Stimulated activated CD4-positive, alpha-beta T cell treated with anti-CD3 and anti-CD28 coated beads, Interleukin-2, amount 100 ng/mL, for 24 hours (primary cell): ENCODE measurements at regions not wholly inside any gene's neighbourhood (a gene's known extent, or its start where the extent isn't known, plus 50 kb on each side); places are given as distances from the start of the nearest gene placed in this dataset.
"Not testable (repeated sequence)": the region's sequence is repeated elsewhere in the genome, so short reads cannot be mapped to it uniquely, and the experiment has no call there.

ENCODE experiments used
- DNase-seq, 2 donors: peaks; one replicate each; pipeline ENCODE4 v3.0.0-alpha.2; 2020

DNA sequence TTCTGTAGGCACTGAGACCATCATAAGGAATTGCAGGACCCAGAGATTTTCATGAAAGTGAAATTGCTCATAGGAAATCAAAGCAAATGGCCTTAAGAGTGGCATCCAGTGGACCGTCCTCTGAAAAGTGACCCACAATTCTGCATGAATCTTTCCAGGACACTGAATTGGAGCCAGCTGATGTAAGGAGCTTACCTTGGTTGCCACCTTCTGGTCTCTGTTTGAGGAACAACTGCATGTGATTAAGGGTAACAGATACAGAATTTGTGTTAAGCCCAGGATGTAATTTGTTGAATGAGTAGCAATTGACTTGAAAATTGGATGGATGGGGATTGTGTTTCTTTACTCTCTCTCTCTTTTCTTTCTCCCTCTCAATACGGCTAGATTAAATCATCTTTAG lies 49.9 kb upstream of the GAS1 start:
- no peak for DNase-seq

DNA sequence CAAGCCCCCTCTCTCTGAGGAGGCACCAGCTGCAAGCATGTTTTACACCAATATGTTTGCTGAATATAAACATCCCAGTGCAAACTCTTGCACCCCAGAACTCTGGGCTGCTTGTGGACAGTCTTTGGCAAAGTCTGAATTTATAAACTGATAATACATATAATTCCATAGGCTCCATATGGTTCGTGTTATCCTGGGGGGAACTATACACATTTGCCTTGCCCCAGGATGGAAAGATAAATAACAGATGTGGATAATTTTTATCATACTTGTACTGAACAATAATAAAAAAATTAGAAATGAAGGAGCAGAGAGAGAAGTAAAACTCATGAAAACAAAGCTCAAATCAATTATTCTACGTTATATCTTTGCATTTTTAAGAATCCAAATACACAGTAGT lies 50.6 kb upstream of the GAS1 start:
- no peak for DNase-seq

DNA sequence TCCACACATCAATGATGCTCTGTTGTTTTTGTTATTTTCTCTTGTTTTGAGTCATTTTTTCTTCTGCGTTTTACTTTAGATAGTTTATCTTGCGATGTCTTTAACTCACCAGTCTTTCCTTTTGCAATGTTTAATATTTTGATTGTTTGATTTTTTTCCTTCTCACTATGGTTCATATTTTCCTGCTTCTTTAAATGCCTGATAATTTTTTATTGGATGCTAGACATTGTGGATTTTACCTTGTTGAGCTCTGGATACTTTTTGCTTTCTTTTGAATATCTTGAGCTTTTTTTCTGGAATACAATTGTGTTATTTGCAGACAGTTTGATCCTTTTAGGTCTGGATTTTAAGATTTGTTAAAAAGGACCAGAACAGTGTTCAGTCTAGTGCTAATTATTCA lies 55.2 kb upstream of the GAS1 start:
- no peak for DNase-seq

DNA sequence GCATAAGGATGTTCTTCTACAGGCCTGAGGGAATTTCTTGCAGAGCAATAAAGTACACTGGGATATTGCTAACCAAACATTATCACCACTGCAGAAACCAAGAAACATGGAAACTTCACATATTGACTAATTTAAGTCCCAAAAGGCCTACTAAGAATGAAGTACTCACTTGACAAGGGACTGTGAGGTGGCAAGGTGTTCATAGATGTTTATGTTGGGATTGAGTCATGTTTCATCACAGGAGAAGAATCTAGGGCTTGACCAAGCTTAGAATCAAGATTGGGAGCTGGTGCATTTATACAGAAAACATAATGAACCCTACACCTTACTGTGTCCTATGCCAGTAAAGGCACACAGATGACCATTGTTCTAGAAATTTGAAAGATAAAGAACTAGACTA lies 56.7 kb upstream of the GAS1 start:
- no peak for DNase-seq

DNA sequence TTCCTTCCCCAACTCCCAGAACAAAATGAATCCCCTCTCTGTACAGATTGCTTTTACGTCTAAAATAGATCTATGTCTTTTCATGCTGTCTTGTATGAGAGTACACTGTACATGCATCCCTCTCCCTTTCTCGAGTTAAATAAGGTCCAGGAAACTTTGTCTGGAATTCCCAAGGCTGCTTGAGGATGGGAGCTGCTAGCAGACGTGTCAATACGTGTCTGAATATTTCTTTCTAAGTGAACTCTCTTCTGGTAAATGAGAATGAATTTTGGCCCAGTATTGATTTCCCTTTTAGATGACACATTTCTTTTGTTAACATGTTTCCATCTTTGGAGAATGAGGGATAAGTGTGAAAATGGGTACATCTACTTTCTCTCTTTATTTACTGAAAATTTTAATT lies 59.6 kb upstream of the GAS1 start:
- DNase-seq = no peak

DNA sequence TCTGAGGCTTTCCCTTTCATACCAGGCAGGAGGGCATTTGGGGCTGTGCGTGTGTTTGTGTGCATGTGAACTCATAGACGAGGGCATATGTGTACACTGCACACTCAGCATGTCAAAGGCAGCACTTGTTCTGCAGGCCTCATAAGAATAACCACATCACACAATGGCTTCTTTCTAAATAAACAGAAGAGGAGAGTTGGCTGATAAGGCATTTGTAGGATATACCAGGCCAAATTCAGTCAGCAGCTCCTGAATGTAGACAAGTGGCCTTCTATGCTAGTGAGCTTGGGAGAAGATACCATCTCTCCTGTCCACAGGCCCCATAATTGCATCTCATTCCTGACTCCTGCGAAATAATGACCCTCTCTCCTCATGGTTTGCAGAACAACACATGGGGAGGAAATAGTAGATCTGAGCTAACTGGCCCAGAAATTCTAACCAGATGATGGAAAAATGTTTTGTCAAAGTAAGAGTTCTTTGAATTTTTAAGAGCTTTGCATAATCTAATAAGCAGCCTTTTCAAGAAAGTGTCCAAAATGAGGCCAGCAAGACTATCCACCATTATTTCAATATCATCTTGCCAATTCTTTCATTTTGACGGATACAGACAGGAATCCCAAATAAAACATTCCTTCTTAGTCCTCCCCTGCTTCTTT lies 60.5 kb upstream of the GAS1 start:
- DNase-seq = no peak

DNA sequence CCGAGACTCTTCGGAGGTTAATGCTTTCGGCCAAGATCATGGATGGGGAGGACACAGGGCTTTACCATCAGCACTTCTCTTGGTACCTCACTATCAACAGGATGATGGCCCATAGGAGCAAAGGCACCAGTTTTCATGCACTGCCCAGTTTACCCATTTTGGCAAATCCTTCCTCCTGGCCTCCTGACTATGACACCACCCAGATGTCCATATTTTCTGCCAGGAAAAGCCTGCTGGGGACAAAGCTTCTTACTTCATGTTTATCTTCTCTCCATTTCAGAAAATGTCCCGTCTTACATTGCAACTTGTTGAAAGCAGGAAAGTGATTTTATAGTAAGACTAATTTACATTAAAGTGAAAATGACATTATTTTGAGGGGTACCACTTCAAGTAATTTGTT lies 61.4 kb upstream of the GAS1 start:
- DNase-seq = no peak

DNA sequence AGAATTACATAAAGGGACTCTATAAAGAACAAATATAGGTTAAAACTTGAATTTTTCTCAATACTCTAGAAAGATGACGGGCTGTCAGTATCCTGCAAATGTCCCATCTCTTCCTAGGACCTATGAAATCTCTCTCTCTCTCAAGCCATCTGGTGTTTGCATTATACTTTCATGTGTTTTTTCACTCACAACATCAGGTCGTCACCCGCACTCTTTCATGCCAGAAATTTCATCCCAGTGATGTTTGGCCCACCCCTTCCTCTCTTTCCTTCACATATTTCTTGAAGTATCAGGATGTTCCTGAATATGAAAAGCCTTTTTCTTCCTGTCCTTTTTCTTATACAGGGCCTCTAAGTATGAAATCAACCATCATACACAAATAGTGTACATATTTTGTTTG lies 63.3 kb upstream of the GAS1 start:
- no peak for DNase-seq

DNA sequence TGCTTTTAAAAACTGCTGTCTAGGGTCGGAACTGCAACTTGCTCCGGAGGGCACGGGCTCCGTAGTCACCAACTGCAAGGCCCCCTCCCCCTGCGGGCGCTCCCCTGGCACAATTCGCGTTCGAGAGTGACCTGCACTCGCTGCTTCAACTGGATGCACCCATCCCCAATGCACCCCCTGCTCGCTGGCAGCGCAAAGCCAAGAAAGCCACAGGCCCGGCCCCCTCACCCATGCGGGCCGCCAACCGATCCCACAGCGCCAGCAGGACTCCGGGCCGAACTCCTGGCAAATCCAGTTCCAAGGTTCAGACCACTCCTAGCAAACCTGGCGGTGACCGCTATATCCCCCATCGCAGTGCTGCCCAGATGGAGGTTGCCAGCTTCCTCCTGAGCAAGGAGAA lies 64.2 kb upstream of the GAS1 start:
- no peak for DNase-seq

DNA sequence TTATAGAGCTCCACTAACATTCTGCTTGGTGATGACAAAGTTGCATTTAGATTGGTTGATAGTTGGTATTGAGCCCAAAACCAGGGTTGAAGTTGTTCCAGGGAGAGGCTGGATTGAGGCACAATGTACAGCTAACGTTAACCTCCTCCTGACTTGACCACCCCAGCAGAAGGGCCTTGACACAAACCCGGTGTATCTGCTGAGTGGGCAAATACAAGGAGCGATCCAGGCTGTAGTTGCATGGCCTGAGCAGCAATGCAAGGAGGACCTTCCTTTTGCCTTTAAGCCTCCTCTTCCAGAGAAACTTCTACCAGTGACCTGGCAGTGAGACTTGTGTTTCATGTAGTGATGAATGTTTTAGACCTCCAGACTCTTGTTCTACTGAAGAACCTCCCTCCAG lies 66.2 kb upstream of the GAS1 start:
- DNase-seq = no peak

DNA sequence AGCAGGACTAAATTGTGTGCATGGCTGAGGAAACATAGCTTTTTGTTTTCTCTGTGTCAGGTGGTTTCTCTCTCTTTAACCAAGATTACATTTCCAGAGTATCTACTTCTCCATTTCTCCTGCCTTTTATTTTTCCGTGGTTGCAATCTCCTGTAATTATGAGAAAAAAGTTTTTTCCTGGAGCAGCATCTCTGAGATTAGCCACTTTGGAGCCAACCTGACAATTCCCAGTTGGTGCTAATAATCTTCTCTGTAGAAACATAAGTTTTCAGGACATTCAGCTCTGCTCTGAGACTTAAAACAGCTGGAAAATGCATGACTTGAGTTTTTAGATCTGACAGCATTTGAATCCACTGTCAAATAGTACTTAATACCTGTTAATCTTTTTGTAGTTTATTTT lies 67.1 kb upstream of the GAS1 start:
- DNase-seq = no peak

DNA sequence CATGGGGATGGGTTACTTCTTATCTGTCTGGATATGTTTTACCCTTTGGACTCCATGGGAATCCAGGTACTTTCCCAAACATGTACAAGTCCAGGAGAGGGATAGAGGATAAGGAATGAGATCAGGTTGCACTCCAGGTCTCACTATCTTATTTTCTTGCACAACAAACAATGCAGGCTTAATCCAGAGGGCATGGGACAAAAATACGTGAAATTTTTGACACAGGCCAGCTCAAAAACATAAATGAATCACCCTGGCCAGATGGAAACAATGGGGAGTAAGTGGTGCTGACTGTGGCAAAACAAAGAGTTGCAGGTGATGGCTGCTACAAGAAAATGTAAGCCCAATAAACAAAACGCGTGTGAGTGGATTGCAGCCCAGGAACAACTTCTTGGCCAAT lies 69.4 kb upstream of the GAS1 start:
- no peak for DNase-seq

DNA sequence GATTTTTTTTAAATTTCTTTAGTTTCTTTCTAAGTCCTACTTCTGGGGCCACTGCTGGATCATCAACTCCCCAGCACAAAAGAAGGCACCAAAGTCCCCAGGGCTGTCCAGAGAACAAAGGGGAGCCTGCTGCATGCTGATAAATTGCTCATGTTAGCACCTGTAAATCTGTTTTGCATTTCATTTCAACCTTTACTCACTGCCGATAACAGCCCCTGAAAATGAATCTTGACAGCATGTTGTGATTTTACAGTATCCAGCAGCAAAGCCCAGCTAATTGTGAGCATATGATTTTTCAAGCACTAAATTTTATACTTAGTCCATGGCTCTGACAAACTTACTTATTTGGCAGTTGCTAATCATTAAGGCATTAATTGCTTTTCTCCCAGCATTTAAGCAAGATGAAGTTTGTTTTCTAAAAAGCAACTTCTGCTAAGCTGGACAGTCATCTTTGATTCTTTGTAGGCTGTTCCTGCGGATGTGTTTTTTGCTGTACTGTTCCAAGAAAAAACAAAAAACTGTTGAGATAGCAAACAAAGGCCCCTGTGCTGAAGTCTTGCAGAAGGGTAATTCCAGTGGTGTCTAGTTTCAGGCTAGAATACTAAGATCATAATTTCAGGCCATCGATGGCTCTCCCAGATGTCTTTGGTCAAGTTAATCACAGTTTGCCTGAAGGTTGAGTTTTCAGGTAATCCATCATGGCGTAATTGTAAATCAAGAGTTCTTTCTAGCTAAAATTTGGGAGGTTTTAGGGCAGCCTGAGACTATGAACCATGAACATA lies 73.1 kb upstream of the GAS1 start:
- no peak for DNase-seq

DNA sequence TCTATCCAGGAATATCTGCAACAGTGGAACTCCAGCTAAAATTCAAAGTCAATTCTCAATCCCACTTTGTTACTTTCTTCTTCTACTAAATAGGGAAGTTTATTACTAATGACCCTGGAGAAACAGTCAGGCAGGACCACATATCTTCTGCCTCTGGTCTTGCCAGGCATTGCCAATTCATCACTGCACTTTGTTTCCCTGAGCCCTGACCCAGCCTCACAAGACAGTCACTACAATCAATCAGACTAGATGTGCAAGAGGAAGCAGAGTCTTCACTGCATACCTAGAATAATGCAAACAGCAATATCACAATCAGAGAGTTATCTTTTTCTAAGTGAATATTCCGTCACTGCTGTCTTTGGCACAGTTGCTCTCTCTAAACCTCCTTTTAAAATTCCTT lies 74.9 kb upstream of the GAS1 start:
- DNase-seq = no peak

DNA sequence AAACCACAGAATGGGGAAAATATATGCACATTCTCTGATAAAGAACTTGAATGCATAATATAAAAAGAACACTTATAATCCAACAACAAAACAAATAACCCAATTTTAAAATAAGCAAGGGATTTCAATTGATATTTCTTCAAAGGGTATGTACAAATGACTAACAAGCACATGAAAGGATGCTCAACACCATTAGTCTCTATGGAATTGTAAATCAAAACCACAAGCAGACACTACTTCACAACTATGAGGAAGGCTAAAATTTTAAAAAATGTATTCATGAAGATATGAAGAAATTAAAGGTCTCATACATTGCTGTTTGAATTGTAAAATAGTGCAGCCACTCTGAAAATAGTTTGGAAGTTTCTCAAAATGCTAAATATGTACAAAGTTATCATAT lies 78.9 kb upstream of the GAS1 start:
- DNase-seq = no peak

DNA sequence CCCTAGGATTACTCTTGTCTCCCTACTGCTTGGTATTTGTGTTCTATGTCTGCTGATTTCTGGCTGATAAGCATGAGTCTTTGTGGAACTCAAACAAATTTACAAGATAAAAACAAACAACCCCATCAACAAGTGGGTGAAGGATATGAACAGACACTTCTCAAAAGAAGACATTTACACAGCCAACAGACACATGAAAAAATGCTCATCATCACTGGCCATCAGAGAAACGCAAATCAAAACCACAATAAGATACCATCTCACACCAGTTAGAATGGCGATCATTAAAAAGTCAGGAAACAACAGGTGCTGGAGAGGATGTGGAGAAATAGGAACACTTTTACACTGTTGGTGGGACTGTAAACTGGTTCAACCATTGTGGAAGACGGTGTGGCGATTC lies 81.5 kb upstream of the GAS1 start:
- not testable (repeated sequence) for DNase-seq

DNA sequence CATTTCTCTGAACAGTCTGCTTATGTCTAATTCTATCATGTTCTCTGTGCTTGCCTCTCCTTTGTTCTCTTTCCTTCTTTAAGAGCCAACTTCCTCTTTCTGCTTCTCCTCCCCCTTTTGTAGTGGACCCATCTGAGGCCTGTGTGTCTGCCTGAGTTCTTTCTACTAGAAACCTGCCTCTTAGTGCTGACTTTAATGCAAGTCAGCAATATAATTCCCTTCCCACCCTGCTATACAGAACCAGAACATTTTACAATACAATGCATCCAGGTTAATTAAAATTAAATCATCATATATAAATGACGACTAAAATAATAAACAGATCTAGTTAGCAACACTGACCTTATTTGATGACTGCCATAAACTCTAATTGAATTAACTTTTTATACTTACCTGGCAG lies 82.6 kb upstream of the GAS1 start:
- DNase-seq = no peak

DNA sequence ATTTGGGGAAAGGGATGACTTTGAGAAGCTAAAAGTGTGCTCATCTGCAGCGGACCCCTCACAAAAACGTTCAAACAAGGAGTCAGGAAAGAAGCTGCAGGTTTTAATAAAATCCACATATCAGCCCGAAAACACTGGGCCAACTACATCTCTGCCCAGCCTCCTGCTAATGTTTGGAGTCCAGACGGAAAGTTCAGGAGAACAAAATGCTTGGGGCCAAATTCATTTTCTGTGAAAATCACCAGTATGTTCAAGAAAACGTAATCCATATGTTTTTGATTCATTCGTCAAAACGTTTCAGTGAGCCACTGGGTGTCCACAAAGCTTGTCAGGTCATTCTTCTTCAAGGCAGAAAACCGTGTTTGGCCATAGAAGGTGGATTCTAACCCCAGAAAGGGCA lies 87.5 kb upstream of the GAS1 start:
- DNase-seq = no peak

DNA sequence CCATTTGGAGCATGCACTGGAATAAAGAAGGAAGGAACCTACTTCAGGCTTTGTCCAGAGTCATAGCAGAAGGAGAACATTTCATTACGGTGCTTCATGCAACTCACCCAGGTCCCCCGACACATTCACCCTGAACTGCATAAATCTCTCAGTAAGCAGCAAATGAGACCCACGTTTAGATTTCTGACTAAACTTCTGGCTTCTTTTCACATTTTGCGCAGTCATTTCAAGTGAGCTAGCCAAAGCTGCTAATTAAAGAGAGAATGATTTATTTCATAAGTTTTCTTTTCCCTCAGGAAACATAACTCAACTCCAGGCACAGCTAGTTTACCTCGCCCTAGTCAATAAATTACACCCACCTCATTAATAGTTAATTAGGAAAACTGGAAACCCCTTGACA lies 88.6 kb upstream of the GAS1 start:
- no peak for DNase-seq

DNA sequence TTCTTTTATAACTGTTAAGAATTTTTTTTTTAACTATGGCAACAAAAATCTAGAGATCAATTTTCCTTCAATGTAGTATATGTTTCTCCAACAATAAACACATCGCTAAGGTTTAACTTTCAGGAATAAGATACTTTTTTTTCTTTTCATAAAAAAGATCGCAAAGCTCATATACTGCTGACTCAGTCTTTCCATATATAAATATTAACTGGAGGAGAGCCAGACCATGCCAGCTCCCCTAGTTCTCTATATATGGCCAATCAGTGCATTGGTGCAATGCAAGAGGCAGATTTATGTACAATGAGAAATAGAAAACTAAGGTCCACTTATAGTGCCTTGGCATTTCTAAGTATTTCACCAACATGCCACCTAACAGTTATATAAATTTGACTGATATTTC lies 89.2 kb upstream of the GAS1 start:
- DNase-seq = no peak

DNA sequence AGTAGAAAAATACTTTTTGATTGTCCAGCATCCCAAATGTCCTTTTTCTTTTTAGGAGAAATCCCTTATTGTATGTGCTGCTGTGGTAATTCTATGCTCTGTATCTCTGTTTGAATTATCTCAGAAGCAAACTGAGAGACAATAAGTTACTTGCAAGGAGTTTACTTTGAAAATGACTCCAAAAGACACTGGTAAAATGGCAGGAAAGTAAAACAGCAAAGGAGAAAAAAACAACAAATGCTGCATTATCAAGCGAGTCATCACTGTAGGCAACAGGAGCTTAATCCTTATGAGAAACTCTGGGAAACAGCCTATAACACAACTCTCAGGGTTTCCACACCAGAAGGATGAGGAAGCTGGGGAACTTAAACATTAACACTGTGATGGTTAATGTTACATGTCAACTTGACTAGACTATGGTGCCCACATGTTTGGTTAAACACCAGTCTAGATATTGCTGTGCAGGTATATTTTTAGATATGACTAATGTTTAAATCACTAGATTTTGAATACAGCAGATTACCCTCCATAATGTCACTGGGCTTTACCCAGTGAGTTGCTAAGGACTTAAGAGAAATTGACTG lies 92.6 kb upstream of the GAS1 start:
- DNase-seq = no peak

DNA sequence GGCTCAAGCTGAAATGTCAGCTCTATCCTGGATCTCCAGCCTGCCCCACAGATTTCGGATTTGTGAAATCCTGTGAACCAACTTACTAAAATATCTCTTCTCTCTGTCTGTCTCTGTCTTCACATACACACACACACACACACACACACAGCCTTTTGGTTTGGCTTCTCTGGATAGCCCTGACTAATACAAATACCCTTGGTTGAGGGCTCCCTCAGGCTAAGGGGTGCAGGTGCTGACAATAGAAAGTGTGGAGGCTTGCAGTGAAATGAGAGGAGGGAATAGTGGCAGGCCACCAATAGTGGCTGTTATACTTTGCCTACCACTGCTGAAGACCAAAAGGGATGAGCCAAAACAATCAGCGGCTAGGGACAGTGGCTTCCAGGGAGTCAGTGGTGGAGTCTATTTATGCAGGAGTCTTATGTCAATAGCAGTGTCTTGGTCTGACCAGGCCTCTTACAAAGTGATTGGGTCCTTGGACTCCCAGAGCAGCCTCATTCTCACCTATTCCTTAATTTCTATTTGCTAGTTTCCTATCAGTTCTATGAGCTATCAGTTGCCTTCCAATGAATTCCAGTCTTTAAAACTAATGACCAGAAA lies 93.2 kb upstream of the GAS1 start:
- peak in 1 of 2 donors; percentile 1 for DNase-seq

DNA sequence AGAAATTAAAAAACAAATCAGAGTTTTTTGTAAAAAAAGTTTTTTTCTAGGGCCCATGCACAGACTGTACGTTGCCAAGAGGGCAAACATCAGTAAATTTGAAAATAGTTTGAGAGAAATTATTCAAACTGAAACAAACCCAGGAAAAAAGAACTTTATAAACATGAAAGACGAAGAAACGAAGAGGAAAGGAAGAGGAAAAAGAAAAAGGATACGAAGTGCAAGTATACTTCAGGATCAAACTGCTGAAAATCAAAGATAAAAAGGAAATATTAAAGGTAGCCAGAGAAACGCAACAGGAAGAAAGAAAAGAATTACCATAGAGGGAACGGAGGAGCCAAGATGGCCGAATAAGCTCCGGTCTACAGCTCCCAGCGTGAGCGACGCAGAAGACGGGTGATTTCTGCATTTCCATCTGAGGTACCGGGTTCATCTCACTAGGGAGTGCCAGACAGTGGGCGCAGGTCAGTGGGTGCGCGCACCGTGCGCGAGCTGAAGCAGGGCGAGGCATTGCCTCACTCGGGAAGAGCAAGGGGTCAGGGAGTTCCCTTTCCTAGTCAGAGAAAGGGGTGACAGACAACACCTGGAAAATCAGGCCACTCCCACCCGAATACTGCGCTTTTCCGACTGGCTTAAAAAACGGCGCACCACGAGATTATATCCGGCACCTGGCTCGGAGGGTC lies 94.4 kb upstream of the GAS1 start:
- not testable (repeated sequence) for DNase-seq
